ENCODE measurements at regions not wholly inside any gene's neighbourhood (a gene's known extent, or its start where the extent isn't known, plus 50 kb on each side); places are given as distances from the start of the nearest gene placed in this dataset.
"Not testable (repeated sequence)": the region's sequence is repeated elsewhere in the genome, so short reads cannot be mapped to it uniquely, and the experiment has no call there.

DNA sequence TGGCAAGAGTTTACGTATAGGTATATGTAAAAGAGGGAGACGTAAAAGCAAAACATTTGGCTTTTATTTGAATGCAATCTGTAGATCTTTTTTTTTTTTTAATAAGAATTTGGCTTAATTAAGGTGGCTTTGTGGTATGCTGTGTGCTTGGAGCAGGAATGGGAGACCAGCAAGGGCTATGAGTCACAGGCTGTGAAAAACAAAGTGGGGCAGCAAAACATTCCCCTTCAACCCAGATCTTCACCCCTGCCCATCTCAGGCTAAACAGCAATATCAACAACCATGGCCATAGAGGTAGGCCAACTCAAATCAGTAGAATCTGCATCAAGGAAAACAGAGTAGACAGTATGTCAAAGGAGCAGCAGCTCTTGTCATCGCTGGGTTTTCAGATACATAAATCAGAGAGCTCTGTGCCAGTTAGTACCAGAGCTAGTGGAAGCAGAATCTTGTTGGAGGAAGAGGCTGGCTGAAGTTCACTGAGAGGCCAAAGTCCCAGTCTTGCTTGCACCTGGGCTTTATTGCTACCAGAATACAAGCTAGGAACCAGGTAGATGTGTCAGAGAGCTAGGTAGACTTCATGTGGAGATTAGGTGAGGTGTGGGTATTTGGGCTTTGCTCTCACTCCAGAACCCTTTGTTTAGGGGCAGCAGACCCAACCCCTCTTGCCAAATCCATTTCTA, 191.5 kb upstream of the FANCL start:
- DNase-seq: no peak

- DNase-seq: no peak
Measured at GRCh38 chr2:58429014-58429875, 188.1 kb upstream of the FANCL start.

DNA sequence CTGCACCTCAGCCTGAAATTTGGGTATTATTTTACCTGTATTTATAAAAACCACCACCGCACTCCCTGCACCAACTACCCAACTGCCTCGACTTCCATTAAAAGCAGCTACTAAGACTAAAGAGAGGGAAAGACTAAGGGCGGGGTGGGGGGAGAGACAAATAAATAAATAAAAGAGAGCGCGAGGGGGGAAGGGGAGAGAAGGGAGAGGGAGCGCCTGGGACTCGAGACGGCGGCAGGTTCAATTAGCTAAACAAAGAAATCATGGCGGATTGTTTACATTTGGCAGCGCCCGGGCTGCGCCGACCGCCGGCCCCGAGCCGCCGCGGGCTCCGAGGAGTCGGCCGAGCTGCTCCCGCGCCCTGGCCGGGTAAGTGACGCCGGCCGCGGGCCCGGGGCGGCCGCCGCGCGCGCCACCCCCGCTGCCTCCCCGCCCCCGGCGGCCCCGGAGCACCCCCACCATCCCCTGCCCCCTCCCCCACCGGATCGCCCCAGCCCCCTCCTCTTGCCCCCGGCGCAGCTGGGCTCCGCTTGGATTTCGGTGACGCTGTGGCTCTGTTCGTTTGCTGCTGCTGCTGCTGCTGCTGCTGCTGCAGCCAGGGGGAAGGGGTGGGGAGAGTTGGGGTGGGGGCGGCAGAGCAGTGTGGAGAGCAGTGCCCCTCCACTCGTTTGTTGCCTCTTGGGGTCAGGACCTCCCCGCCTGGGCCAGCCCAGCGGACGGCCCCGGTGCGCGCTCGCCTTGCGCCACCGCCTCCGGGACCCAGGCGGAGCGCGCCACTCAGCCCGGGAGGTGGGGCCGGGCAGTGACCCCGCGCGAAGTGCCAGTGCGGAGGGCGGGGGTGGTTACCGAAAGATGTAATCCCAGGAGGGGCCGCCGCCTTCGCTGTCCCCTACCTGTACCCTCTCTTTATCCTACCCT, 187.2 kb upstream of the FANCL start:
- no peak for DNase-seq

DNA sequence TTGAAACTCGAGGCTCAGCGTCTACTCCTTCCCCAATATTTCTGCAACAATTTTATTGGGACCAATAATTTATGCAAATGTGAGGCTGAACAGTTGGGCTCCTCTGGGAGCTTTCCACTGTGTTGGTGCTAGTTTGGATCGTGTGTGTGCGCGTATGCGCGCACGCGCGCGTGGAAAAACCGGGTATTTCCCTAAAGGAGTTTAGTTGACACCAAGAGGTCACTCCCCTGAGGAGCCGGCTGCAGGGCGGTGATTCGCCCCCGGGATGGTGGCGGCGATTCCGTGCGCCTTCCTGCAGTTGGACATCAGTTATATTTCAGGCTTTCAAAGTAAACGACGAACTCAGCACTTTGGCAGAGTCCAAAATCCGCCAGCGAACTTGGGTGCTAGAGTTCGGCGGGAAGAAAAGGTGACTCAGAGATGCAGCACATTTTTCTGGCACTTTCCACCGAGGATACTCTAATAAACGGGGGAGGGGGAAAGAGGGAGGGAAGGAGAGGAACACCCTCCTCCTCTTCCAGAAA, 186.5 kb upstream of the FANCL start:
- no peak for DNase-seq

DNA sequence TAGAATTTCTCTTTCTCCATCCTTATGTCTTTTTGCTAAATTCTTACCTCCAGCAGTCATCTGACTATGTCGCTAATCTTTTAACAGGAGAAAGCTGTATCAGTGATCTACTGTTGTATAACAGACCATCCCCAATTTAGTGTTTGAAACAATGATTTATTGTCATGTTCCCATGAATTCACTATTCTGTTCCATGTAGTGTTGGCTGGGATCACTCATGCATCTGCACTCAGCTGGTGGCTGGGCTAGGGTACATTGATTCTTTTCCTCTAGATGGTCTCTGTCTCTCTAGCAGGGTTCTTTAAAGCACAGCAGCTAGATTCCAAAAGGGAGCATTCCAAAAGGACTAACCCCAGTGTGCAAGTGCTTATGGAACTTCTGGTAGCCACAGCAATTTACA, 184.2 kb upstream of the FANCL start:
- no peak for DNase-seq

DNA sequence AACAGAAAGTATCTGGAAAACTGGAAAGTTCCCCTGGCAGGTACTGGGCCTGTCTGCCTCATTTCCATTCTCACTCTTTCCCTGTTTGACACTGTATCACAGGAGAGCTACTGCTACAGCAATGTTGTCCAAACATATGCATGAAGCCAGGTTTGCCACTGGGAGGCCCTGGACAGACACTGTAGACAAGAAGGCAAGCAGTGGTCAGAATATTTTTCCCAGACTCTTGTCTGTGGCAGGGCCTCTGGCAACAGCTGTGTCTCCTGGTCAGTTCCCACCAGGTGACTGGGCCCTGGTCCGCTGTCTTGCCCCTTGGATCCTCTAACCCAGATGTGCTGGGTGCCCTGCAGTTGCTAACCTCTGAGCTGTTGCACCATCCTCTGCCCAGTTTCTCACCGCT, 178.9 kb upstream of the FANCL start:
- no peak for DNase-seq

DNA sequence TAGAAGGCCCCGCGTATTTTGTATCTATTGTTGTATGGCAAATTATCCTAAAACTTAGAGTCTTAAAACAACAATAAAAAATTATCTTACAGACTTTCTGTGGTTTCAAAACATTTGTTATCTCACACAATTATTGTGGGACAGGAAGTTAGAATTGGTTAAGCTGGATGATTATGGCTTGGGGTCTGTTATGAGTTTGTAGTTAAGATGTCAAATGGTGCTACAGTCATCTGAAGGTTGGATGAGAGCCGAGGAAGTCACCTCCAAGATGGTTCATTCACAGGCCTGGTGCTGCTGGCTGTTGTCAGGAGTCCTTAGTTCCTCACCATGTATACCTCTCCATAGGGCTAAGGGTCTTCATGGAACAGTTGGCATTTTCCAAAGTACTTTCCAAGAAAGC, 175.6 kb upstream of the FANCL start:
- no peak for DNase-seq

GRCh38 chr2:58414506-58414905, 173.4 kb upstream of the FANCL start:
- no peak for DNase-seq

- DNase-seq: no peak
Measured at GRCh38 chr2:58410549-58410948, 169.4 kb upstream of the FANCL start.

- DNase-seq: no peak
Measured at GRCh38 chr2:58407487-58407886, 166.4 kb upstream of the FANCL start.

- DNase-seq: no peak
Measured at GRCh38 chr2:58405341-58405740, 164.2 kb upstream of the FANCL start.

DNA sequence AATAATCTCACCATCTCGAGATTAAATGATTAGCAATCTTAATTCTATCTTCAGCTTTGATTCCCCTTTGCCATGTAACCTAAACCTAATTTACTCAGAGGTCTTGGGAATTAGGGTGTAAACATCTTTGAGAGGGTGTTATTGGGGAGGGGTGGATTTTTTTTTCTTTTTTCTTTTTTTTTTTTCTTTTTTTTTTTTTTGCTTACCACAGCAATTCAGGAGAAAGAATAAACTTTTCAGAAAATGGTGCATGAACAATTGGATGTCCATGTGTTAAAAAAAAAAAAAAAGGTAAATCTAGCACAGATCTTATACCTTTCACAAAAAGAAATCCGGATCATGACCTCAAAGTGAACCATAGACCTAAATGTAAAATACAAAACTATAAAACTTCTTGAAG, 160.8 kb upstream of the FANCL start:
- no peak for DNase-seq

- DNase-seq: no peak
Measured at GRCh38 chr2:58398406-58398805, 157.3 kb upstream of the FANCL start.

GRCh38 chr2:58387701-58388100, 146.6 kb upstream of the FANCL start:
- no peak for DNase-seq

DNA sequence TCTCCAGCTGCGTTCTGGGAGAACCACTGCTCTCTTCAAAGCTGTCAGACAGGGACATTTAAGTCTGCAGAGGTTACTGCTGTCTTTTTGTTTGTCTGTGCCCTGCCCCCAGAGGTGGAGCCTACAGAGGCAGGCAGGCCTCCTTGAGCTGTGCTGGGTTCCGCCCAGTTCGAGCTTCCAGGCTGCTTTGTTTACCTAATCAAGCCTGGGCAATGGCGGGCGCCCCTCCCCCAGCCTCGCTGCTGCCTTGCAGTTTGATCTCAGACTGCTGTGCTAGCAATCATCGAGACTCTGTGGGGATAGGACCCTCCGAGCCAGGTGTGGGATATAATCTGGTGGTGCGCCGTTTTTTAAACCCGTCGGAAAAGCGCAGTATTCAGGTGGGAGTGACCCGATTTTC, 145.8 kb upstream of the FANCL start:
- not testable (repeated sequence) for DNase-seq

DNA sequence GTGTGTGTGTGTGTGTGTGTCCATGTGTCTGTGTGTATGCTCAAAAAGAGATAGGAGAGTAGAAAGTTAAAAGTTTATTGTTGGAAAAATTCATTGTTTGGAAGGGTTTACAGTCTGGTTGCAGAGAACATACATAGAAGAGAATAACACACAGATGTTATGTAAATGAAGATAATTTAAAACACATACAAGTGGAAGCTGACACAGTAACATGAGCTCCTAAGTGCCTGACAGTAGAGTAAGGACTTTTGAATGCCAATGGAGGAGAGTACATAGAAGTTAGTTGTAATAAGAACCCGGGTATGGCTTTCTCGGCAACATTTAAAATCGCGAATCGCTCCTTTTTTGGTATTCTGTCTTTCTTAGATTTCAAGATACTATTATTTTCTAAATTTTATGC, 137.0 kb upstream of the FANCL start:
- no peak for DNase-seq

DNA sequence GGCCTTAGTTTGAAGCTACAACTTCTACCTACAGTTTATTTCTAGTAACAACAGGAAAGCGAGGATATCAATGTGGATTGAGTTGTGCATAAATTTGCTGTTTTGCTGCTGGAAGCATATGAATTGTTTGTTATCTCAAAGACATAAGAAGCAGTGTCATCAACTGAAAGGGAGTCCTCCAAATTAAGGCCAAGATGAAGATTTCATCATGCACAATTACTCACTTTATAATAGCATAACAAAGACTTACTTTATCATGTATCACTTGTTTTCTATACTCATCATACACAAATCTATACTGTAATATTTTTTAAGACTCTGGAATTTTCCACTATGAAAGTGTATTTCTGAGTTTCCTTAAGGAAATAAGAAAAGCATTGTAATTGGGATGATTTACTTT, 136.1 kb upstream of the FANCL start:
- DNase-seq: no peak

DNA sequence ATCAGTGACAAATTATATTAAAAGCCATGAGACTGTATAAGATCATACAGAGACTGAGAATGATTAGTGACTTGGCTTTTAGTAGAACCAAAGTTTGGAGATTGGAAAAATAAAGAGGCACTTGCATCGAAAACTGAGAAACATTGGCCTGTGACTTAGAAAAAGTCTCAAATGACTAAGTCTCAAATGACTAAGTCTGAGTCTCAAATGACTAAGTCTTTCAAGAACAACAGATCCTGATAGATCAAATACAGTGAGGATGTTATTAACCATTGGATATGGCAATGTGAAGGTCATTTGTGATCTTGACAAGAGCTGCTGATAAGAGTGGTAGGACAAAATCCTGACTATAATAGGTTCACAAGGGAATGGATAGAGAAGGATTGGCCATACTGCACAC, 135.5 kb upstream of the FANCL start:
- no peak for DNase-seq

- DNase-seq: no peak
Measured at GRCh38 chr2:58369594-58369993, 128.5 kb upstream of the FANCL start.

DNA sequence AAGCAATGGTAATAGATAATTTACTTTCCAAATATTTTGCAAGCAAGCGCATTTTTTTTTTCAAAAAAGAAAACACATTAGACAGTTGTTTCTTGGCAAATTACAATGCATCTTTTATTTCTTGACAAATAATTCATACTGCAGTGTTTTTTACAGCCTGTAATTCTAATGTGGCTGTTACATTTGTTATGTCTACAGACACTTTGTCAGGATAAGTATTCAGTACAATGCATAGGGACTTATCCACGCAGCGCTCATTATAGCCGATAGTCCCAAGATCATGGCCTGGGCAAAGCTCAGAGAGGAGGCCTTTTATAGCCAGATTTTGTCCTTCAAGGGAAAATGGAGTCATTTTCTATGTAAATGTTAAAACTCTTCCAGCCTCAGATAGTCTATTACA, 123.0 kb upstream of the FANCL start:
- DNase-seq: no peak

DNA sequence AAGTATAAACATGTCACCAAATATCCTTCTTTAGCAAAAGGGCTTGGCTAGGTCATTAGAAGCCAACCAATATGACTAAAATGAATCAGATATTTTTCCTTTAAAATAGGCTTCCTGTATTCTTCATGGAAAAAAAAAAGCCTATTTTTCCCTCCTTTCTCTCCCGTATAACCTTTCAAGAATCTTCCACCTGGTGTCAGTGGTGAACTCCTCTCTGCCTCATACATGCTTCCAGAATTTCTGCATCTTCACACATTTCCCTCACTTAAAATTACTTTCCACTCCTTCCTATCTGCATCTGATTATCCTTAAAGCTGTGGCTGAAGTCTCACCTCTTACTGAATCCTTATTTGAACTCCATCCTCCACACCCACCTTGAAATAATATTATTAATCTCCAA, 116.9 kb upstream of the FANCL start:
- DNase-seq: no peak

DNA sequence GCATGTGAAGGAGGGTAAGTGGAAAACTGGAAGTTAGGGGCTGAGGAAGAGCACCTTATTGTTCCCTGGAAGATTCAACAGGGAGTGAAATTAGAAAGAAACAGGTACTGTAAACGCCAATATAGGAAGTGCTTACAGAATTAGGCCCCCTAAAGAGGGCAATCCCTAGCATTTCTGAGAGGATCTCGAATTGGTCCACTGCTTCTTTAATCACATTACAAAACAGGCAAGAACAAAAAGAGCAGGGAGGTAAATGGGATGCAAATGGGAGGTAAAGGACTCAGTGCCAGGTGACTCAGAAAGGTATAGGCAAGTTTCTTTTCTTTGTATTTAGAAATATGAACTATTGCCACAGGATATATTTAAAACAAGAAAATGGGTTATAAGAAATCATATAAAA, 116.4 kb upstream of the FANCL start:
- DNase-seq: no peak

- DNase-seq: no peak
Measured at GRCh38 chr2:58354230-58354629, 113.1 kb upstream of the FANCL start.
